Loucy (cell line): ENCODE measurements at regions not wholly inside any gene's neighbourhood (a gene's known extent, or its start where the extent isn't known, plus 50 kb on each side); places are given as distances from the start of the nearest gene placed in this dataset.

ENCODE experiments used
- CTCF ChIP-seq: fragments of 200-600 bp; sonication (generic); conservative IDR thresholded peaks from 2 replicates; pipeline ENCODE4 v1.5.1; 2014; ENCODE audit warnings: mild to moderate bottlenecking, antibody characterized with exemption, low read length
- EZH2phosphoT487 ChIP-seq: fragments of 200-600 bp; IDR thresholded peaks from 2 replicates; pipeline ENCODE4 v1.6.1; 2018; ENCODE audit warnings: antibody characterized with exemption, mild to moderate bottlenecking, moderate library complexity, borderline replicate concordance

GRCh38 chr15:61339516-61339915 lies 110.4 kb upstream of the RORA start:
- TF ChIP-seq CTCF = no peak
- TF ChIP-seq EZH2phosphoT487 = no peak
